ENCODE measurements at regions not wholly inside any gene's neighbourhood (a gene's known extent, or its start where the extent isn't known, plus 50 kb on each side); places are given as distances from the start of the nearest gene placed in this dataset.

DNA sequence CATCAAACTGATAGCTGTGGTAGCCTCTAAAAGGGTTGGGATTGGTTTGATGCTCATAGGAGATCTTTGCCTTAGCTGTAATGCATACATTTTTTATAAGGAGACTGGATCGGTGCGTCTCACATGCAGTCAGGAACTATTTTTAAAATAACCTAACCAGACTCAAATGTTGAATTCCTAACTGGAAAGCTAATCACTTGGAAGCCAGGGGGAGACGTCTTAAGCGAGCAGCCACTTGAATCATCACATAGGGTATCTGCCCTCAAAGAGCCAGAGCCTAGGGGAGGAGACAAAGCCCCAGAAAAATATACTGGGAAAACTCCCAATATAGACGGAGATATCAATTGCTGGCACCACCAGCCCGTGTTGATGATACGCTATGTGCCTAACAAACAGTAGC lies 61.7 kb upstream of the PUM1 start:
- Histone ChIP-seq H3K36me3 (ENCODE audit: insufficient read depth, low read length) (no peaks in the 10 kb centered on the region), H3K27me3 (ENCODE audit: insufficient read depth, low read length) (no peaks in the 10 kb centered on the region), H3K27ac (ENCODE audit: low read depth, low read length) (no peak overlapping the region), H3K79me2 (ENCODE audit: insufficient read depth, low read length) (no peaks in the 10 kb centered on the region), H4K20me1 (ENCODE audit: insufficient read depth, low read length) (no peaks in the 10 kb centered on the region), H3K4me2 (ENCODE audit: insufficient read depth, low read length) (no peak overlapping the region), H3K4me3 (ENCODE audit: insufficient read depth, low read length) (no peak overlapping the region), H3K4me1 (ENCODE audit: insufficient read depth, low read length) (no peaks in the 10 kb centered on the region), H2AFZ (ENCODE audit: low read length) (no peak overlapping the region), H3K9me3 (ENCODE audit: low read depth, low read length) (no peaks in the 10 kb centered on the region)
- TF ChIP-seq, protein P1, sequence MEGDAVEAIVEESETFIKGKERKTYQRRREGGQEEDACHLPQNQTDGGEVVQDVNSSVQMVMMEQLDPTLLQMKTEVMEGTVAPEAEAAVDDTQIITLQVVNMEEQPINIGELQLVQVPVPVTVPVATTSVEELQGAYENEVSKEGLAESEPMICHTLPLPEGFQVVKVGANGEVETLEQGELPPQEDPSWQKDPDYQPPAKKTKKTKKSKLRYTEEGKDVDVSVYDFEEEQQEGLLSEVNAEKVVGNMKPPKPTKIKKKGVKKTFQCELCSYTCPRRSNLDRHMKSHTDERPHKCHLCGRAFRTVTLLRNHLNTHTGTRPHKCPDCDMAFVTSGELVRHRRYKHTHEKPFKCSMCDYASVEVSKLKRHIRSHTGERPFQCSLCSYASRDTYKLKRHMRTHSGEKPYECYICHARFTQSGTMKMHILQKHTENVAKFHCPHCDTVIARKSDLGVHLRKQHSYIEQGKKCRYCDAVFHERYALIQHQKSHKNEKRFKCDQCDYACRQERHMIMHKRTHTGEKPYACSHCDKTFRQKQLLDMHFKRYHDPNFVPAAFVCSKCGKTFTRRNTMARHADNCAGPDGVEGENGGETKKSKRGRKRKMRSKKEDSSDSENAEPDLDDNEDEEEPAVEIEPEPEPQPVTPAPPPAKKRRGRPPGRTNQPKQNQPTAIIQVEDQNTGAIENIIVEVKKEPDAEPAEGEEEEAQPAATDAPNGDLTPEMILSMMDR (IDR thresholded peaks at IDR 0.05; ENCODE audit: extremely low read depth, low read depth, low read length): no peak
- peak; percentile 85 for DNase-seq (ENCODE audit: insufficient read length, low spot score, missing footprints)

DNA sequence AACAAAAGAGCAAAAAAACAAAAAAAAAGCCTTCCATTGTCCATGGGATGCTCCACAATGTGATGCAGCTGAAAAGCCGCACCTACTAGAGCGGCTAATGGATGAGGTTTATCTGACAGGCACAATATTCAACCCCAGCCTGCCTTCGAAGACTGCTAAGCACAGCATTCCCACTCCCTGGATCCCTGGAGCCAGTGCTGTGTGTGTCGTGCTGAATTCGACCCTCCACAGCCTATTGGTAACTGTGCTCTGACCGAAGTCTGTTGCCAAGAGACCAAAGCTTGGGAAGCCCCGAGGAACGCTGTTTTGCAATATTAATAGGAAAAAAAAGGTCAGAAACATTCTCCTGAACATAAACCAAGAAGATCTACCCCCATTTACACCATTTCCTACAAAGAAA lies 57.2 kb upstream of the PUM1 start:
- no peaks in the 10 kb centered on the region for H3K4me1 ChIP-seq (ENCODE audit: insufficient read depth, low read length)
- DNase-seq (ENCODE audit: insufficient read length, low spot score, missing footprints): no peak
- no peak overlapping the region for H3K4me2 ChIP-seq (ENCODE audit: insufficient read depth, low read length)
- H4K20me1 ChIP-seq (ENCODE audit: insufficient read depth, low read length): no peaks in the 10 kb centered on the region
- no peaks in the 10 kb centered on the region for H3K27me3 ChIP-seq (ENCODE audit: insufficient read depth, low read length)
- peak overlapping the region; percentile 8 for H2AFZ ChIP-seq (ENCODE audit: low read length)
- H3K27ac ChIP-seq (ENCODE audit: low read depth, low read length): no peak overlapping the region
- no peaks in the 10 kb centered on the region for H3K9me3 ChIP-seq (ENCODE audit: low read depth, low read length)
- no peaks in the 10 kb centered on the region for H3K79me2 ChIP-seq (ENCODE audit: insufficient read depth, low read length)
- H3K4me3 ChIP-seq (ENCODE audit: insufficient read depth, low read length): no peak overlapping the region
- TF ChIP-seq, protein P1 (IDR thresholded peaks at IDR 0.05; ENCODE audit: extremely low read depth, low read depth, low read length): no peak
- no peaks in the 10 kb centered on the region for H3K36me3 ChIP-seq (ENCODE audit: insufficient read depth, low read length)

DNA sequence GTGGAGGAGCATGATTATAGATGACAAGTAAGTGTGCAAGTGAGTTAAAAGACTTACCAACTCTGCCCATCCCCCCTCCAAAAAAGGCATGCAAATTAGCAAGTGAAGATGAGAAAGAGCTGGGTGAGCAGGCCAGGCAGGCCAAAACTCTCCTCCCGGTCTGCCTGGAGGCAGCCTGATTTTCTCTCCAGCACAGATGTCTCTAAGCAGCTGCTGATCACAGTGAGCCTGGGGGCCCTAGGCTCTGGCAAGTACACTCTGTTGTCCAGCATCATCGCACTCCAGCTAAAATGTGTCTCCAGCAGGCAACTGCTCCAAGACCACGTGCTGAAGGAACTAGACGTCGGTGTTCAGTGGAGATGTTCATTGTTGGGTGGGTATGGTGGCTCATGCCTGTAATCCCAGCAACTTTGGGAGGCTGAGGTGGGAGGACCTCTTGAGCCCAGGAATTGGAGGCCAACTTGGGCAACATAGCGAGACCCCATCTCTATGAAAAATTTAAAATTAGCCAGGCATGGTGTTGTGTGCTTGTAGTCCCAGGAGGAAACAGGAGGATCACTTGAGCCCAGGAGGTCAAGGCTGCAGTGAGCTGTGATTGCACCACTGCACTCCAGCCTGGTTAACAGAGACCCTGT lies 56.7 kb upstream of the PUM1 start:
- Histone ChIP-seq H3K79me2 (ENCODE audit: insufficient read depth, low read length) (no peaks in the 10 kb centered on the region), H3K4me3 (ENCODE audit: insufficient read depth, low read length) (no peak overlapping the region), H3K36me3 (ENCODE audit: insufficient read depth, low read length) (no peaks in the 10 kb centered on the region), H3K4me1 (ENCODE audit: insufficient read depth, low read length) (no peaks in the 10 kb centered on the region), H4K20me1 (ENCODE audit: insufficient read depth, low read length) (no peaks in the 10 kb centered on the region), H3K27me3 (ENCODE audit: insufficient read depth, low read length) (no peaks in the 10 kb centered on the region), H2AFZ (ENCODE audit: low read length) (no peak overlapping the region), H3K9me3 (ENCODE audit: low read depth, low read length) (no peaks in the 10 kb centered on the region), H3K27ac (ENCODE audit: low read depth, low read length) (no peak overlapping the region), H3K4me2 (ENCODE audit: insufficient read depth, low read length) (no peak overlapping the region)
- TF ChIP-seq, protein P1 (IDR thresholded peaks at IDR 0.05; ENCODE audit: extremely low read depth, low read depth, low read length): no peak
- DNase-seq (ENCODE audit: insufficient read length, low spot score, missing footprints): no peak

DNA sequence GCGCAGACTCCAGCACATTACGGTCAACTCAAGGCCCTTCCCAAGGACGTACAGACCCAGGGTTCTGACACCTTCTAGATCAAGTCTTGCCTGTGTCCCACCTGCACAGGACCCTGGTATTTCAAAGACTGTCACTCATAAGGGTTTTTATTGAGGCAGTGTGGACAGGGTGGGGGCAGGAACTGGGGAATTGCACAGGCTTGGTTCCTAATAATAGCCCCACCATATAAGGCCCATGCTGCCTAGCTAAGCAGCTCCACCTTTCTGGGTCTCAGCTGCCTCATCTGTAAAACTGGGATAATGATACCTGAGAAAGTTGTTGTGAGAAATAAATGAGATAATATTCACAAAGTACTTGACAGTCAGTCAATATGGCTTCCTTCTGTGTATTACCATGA lies 55.3 kb upstream of the PUM1 start:
- H3K4me2 ChIP-seq (ENCODE audit: insufficient read depth, low read length): no peak overlapping the region
- no peak overlapping the region for H3K4me3 ChIP-seq (ENCODE audit: insufficient read depth, low read length)
- H3K27me3 ChIP-seq (ENCODE audit: insufficient read depth, low read length): no peaks in the 10 kb centered on the region
- DNase-seq (ENCODE audit: insufficient read length, low spot score, missing footprints): no peak
- H3K79me2 ChIP-seq (ENCODE audit: insufficient read depth, low read length): no peaks in the 10 kb centered on the region
- TF ChIP-seq, protein P1 (IDR thresholded peaks at IDR 0.05; ENCODE audit: extremely low read depth, low read depth, low read length): no peak
- H3K36me3 ChIP-seq (ENCODE audit: insufficient read depth, low read length): no peaks in the 10 kb centered on the region
- H4K20me1 ChIP-seq (ENCODE audit: insufficient read depth, low read length): no peaks in the 10 kb centered on the region
- H3K9me3 ChIP-seq (ENCODE audit: low read depth, low read length): no peaks in the 10 kb centered on the region
- no peak overlapping the region for H3K27ac ChIP-seq (ENCODE audit: low read depth, low read length)
- no peak overlapping the region for H2AFZ ChIP-seq (ENCODE audit: low read length)
- no peaks in the 10 kb centered on the region for H3K4me1 ChIP-seq (ENCODE audit: insufficient read depth, low read length)
